CD4-positive, alpha-beta T cell treated with Interleukin-2 at 100 ng/mL for 4 hours (primary cell): ENCODE measurements at regions not wholly inside any gene's neighbourhood (a gene's known extent, or its start where the extent isn't known, plus 50 kb on each side); places are given as distances from the start of the nearest gene placed in this dataset.

Source experiments
- DNase-seq: peaks from one replicate; pipeline ENCODE4 v3.0.0-alpha.2; 2020; ENCODE audit warnings: low spot score

DNA sequence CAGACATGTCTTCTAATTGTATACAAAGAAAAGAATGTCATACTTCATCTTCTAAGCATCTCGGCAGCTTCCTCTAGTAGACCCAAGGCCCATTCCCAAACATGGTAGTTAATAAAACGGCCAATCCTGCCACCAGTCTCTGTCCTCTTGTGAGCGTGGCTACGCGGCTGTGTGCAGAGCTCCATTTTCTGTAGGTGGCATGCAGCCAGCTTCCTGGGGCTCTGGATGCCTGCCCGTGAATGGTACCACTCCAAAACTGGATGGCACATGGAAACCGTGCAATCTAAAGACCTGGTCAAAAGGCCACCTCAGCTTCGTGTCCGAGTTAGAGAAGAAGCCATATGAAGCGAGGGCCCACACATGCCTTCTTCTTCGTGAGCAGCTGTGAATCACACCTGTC, 110.7 kb downstream of the SIPA1L2 start:
- DNase-seq: no peak

DNA sequence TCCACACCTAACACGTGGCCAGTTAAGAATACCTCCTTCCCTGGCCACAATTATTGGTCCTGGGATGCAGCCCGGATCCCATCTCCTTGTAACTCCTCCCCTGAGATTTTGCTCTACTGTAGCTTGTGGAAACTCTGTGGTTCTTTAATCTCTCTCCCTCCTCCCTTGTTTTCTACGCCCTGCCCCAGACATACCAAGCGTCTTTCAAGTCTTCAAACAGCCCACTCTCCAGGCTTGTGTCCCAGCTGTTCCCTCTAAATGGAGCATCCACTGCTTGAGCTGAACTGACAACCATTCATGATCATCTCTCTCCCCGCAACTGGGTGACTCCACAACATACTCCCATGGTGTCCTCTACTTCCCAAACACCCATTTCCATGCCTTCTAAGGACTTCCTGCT, 111.6 kb downstream of the SIPA1L2 start:
- DNase-seq: no peak

DNA sequence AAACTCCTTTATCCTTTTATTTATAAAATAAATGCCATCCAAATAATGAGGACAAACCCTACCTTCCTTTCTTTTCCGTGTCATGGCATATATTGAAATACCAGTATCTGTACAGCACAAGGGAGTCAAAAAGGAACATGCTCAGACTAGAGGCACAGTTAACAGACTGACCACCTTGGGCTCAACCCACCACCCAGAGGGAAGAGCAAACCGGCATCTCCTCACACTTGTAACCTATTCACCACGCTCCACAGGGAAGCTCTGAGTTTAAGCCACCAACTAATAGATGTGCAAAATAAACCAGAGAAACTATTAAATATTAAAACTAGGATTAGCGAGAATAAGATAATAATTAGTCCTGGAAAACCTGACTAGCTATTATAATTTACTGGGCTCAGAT, 112.7 kb downstream of the SIPA1L2 start:
- DNase-seq: no peak

DNA sequence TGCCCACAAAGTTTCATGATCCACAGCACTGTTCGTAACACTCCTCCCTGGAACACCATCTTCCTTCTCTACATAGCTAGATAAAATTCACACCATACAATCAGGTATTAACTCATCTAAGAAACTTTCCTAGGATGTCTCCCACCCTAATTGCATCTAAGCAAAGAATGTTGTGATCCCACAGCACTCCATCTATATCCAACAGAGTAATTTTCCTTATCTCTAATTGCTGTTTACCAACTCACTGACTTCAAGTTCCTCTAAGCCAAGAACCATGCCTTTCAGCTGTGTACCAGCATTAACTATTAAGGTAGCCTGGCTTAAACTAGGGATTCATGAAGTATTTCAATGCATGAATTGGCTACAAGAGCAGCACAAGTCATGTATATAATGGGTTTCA, 114.2 kb downstream of the SIPA1L2 start:
- DNase-seq: no peak

DNA sequence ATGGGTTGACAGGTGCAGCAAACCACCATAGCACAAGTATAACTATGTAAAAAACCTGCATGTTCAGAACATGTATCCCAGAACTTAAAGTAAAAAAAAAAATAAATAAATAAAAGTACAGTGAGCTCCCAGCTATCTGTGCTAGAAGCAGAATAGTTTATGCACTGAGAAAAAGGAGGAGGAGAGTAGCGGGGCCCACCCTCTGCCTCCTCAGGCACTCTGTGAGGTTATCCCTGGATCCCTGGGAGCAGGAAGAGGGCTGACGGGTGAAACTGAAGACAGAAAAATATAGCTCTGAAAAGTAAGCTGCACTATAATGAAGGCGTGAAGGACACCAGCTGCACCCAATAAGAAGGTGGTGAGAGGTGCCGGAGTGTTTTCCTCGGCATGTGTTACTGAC, 117.2 kb downstream of the SIPA1L2 start:
- no peak for DNase-seq

DNA sequence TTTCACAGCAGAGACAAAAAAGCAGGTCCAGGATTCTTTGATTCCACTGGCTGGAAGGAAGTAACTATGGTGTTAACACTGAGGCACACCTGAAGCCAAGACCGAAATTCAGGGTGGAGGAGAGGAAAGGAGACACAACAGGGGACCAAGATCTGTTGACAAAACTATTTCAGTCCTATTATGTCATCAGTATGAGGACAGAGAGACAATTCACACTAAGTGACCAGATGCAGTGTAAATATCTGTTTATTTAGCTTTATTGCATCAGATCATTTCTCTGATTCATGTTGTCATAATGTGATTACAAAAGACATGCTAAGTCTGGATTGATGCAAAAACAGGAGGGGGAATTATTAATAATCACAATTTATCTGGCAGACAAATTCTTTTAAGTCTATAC, 118.8 kb downstream of the SIPA1L2 start:
- DNase-seq: no peak

DNA sequence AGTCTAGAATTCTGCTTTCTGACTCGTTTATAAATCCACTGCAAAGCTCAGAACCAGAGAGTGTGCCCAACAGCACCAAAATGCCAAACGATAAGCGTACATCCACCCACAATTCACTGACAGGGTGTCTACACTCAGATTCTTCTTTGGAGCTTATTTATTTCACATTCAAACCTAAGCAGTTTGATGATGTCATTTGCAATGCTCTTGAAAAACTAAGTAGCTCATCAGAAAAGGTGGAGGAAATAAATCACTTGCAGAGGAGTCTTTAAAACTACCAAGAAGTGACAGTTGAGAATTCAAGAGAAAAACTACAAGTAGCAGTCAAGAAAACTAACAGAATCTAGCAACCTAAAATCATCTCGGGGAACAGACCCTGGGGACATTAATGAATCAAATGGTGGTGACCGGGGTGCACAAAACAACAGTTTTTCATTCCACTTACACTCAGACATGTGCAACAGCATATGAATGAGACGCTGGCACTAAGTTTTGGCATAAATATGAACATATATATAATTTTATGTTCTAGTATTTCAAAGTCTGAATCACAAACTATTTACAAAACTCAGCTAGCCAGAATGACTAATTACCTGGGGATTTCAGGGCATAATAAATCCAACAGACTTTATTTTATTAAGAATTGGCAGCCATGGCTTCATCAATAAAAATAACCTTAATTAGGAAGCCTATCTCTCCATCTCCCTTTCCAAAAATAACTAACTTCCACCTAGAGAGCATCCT, 119.4 kb downstream of the SIPA1L2 start:
- no peak for DNase-seq

DNA sequence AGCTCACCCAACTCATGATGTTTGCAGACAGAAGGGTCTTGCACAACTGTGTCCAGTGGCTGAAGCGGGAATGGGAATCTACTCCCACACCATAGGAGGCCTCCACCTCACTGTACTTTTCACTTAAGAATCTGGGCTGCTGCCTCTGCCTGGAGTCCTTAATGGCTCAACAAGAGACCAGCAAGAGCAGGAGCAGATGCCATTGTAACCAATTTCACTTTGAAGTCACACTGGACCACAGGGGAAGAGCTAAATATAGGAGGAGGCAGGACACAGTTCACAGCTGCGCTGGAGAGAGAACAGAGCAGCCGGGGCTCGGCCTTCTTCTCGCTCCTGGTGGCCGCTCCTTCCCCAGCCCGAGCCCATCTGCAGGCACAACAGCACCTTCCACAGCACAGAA, 120.4 kb downstream of the SIPA1L2 start:
- no peak for DNase-seq

DNA sequence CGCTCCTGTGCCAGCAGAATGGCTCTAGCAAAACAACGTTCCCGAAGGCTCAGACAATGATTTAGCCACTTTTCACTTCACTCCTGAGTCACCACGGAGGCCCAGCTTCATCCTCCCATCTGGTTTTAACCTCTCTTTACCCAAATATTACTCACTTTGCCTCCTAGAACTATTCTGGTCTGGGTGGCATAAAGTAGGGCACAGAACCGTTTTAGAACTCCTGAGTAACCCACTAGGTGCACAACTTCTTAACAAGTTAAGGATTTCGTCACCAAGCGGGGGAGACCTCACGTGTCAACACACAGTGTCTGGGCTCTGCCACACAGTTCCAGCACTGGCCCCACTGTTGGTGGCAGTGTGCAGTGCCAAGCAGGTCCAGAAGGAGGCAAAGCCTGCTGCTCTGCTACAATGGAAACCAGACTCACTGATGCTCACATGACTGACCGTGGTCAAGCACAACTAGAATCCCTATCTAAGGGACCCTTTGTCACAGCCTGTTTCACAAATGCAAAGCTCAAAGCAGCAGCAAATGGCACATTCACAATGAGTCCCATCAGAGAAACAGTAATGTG, 121.7 kb downstream of the SIPA1L2 start:
- DNase-seq: no peak

DNA sequence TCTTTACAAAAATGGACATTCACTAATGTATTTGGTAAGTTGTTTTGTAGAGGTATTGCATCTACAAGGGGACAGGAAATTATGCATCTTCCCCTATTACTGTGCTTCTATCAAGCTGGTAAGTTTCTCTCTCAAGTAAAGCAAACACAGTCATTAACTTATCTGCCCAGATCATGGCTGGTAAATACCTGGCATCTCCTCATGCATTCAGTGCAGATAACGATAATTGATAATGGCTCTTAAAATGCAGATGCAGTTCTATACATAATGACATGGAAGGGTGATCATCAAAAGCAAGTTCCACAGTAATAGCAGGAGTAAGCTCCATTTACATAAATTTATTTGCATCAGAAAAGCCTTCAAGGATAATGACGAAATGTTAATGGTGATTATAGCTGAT, 122.4 kb downstream of the SIPA1L2 start:
- DNase-seq: no peak

DNA sequence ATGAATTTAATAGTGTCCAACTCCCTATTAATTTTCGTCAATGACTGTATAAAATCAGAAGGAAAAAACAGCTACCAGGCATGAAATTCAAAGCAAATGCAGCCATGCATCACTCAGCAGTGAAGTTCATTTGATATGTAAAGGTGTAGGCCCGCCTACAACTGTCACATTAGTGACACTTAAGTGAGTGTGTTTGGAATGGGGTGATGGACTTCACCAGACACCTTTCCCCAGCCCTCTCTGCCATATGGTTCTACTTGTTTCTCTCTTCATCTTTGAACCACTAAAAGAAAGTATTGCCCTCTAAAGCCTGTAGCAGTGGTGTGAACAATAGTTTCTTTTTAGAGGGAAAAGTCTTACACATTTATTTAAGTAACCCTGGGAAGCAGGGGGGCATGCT, 124.0 kb downstream of the SIPA1L2 start:
- no peak for DNase-seq

DNA sequence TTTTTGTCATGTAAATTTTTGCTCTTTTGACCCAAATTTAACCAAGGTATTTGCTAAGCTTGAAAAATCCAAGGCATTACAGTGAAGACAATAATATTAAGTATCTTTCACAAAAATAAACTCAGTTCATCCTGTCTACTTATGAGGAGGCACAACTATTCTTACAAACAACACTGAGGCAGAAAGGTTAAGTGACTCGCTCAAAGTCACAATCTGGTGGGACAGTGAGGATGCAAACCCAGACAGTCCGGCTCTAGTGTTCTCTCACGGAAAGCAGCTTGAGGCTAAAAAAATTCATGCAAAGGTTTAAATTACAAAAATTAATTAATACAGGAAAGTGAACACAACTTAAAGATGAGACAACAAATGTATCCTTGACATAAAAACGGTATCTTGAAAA, 125.3 kb downstream of the SIPA1L2 start:
- no peak for DNase-seq

DNA sequence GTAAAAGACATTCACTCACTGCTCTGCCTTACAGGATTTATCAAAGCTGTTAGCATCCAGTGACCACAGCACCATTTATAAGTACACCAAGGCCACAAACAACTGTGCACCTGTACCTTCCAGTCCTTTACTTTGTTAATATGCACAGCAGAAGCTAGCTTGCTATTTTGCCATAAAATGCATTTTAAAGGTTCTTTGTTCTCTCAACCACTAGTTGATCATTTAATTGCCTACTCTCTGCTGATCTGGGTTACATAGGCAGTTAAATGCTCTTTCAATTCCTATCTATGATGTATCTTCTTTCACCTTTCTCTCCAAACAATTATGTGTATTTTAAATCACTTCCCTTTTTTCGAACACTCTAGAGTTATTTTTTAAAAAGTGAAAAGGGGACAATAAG, 126.4 kb downstream of the SIPA1L2 start:
- DNase-seq: no peak

DNA sequence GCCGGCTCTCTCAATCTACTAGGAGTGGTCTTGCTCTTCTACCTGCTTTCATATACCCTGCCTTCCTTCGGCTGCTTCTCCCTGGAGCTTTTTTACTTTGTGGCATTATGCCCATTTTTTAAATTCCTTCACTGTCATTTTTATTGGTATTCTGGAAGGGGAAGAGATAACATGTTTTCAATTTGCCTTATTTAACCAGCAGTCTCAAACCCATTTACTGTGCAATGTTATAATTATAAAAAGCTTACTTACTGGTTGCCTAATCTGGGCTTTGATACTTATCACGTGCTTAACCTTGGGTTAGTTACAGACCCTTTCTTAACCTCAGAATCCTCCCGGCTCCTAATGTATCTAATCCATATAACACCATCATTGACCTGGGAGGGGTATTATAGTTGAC, 128.1 kb downstream of the SIPA1L2 start:
- no peak for DNase-seq

DNA sequence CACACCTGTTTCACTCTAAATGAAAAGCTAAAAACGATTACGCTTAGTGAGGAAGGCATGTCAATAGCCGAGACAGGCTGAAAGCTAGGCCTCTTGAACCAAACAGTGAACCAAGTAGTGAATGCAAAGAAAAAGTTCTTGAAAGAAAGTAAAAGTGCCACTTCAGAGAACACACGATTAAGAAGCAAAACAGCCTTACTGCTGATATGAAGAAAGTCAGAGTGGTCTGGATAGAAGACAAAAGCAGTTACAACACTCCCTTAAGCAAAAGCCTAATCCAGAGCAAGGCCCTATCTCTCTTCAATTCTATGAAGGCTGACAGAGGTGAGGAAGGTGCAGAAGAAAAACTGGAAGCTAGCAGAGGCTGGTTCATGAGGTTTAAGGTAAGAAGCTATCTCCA, 130.7 kb downstream of the SIPA1L2 start:
- DNase-seq: no peak

DNA sequence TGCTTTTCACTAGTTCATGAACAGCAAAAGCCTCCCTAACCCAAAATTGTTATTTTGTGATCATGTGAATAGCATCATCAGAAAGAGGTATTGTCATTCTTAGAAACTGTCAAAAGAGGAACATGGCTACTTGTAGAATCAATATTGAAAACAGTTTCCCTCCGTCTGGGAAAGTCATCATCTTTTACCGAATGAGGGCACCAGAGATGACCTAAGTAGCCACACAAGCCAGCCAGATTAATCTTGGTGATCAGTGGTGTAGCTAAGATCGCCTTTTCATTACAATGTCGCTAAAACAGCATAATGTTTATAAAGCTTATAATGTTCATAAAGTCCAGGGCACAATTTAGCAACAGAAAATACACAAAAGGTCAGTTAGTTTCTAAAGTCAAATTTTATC, 136.1 kb downstream of the SIPA1L2 start:
- DNase-seq: no peak

DNA sequence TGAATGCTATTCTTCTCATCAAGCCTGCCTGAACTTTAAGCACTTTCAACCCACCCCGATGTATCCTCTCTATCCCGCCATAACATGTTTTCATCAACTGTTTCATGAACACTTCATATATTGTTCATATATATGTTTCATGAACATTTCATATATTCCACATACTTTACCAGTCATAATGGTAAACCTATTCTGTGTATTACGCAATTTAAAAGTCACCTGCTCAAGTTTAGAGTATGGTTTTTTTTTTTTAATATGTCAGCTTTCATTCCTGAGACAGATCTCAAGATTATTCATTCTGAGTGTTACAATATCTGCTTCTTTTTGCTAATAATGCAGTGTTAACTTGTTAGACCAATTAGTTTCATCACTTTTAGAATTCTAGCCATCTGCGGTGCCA, 140.7 kb downstream of the SIPA1L2 start:
- DNase-seq: no peak

DNA sequence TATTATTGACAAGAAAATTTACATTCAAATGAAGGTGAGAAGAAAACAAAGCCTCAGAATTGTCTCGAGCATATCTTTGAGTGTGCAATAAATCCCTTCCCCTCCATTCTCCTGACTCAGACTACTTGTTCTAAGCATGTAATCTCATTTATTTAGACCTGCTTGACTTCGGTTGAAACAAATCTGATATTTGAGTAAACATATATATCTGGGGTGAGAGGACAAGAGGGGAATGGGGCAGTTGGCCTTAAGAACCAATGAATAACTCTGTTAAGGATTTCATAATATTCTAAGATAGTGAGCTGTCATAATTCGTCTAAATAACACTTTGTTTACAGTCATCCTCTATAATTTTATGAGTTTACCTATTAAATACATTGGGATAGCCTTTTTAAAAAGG, 142.7 kb downstream of the SIPA1L2 start:
- no peak for DNase-seq

DNA sequence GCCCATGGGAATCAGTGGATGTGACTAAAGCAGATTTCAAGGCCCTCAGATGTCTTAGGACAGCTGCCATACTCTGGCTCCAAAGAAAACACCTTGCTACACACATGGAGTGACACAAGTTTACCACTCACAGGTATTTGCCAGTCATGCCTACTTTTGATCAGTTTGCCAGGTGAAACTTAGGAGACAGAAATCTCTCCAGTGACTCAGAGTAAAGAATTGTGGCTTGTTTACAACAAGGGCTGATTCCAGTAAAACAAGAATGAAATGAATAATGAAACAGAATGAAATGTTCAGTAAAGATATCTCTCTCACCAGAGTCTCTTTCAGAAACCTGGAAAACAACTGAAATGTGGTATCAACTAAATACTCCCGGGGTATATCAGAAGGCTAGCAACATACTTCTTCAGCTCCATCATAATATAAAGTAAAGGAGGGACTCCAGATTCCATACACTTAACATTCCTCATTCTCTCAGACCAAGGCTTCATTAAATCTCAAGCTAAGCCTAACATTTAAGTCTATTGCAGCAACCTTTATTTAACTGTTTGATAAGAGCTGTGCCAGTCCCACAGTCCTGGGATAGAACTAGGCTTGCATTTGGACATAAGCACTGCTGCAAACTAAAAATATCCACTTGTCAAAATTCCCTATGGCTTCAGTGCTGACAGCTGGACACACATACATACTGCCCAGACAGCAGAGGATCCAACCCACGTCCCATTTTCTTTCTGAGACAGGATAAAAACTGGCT, 143.3 kb downstream of the SIPA1L2 start:
- no peak for DNase-seq

DNA sequence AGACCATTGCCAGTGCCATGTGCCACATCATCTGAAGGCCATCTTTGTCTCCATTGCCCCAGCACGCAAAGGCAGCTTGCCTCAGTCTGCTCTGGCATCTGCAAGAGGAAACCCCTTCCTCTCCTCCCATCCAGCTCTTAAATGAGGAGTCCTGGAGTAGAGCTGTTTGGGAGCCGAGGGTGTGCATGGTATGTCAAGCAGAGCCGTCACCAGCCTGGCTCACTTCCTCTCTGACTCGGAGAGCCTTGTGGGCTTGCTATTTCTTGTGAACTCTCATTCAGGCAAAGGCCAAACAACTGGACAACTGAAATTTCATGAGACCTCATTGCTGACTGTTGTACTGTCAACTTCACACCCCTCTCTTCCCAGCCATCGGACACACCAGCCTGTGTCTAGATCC, 143.9 kb downstream of the SIPA1L2 start:
- no peak for DNase-seq

DNA sequence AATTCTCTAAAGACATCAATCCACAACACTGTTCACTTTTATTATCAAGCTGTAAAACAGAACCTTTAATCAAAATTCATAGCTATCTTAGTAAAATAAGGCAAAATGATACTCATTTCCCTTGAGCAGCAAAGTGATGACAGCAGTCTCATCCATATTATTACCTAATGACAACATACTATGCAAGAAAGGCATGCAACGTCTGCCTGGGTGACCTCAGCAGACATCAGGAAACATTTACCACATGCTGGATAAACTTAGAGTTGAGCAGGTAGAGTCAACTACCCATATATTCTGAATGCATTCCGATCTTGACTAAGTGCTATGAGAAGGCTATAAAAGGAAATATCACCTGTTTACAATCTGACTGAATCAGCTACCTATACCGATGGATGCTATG, 145.1 kb downstream of the SIPA1L2 start:
- DNase-seq: no peak

DNA sequence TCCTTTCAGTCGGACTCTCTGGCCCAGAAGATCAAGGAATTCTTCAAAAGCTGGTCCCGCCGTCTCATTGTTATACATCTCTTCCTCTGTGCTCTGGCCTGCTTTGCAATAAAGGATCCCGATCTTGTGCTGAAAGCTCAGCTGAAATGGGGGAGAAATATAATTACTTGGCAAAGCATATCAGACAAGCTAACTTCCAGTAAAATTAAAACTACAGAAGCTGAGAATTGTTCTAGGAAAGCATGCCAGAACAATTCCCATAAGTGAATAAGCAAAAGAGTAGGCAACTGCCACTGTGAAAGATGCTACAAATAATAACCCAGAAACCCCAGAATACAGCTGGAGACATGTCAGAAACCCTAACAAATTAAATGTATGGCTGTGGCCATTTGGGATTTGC, 146.1 kb downstream of the SIPA1L2 start:
- no peak for DNase-seq

DNA sequence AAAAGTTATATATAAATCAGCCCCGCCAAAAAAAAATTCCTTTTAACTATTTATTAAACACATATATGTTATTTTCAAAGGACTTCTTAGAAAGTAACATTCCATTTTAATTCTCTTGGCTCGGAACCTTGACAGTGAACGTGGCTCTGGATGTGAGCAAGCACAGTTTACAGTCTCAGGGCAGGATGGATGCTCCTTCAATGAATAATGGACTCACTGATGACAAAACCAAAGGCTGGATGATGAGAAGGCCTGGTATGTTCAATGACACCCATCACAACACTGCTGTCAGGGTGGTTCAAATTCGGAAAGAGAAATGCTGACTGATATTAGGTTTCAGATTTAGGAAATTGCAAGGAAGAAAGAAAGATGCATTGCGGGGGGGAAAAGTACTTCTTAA, 148.8 kb downstream of the SIPA1L2 start:
- no peak for DNase-seq

DNA sequence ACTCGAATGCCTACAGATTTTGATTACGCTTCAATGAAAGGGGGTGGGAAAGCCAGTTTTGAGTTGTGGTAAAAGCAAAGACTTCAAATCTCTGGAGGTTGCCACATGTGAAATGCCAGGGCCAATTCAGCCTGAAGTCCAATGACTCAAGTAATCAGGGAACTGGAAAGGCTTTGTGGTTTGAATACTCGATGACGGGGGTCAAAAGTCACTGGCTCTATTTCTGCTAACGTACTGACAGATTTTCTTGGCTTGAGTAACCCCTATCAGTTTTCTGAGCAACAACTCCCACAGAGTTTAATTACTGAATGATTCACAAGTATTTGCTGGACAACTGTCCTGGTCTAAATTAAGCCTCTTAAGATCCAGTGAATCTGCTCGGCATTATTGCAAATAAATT, 152.2 kb downstream of the SIPA1L2 start:
- no peak for DNase-seq
